Central memory CD8-positive, alpha-beta T cell (primary cell): ENCODE measurements at regions not wholly inside any gene's neighbourhood (a gene's known extent, or its start where the extent isn't known, plus 50 kb on each side); places are given as distances from the start of the nearest gene placed in this dataset.
"Not testable (repeated sequence)": the region's sequence is repeated elsewhere in the genome, so short reads cannot be mapped to it uniquely, and the experiment has no call there.

Experiments
- ATAC-seq: fragments of 150-1000 bp; cut with Tn5 transposase; replicated peaks from 2 replicates; pipeline ENCODE4 v1.10.0; 2022; ENCODE audit warnings: mild to moderate bottlenecking, moderate FRiP score, moderate number of reproducible peaks; ENCODE audit not compliant: poor library complexity, severe bottlenecking; ENCODE audit errors: extremely low read depth
- DNase-seq, 2 donors: peaks; one replicate each; pipeline ENCODE4 v3.0.0; 2021; ENCODE audit warnings: low spot score in 2 of 2
- H3K27ac Mint-ChIP-seq: one replicate; pipeline ENCODE4 v1.8.0; 2022; ENCODE audit warnings: low read depth, mild to moderate bottlenecking, moderate library complexity, mixed read lengths
- H3K27me3 Mint-ChIP-seq: one replicate; pipeline ENCODE4 v1.8.0; 2022; ENCODE audit warnings: mixed read lengths
- H3K36me3 Mint-ChIP-seq: one replicate; pipeline ENCODE4 v1.8.0; 2022; ENCODE audit warnings: mild to moderate bottlenecking, moderate library complexity, mixed read lengths; ENCODE audit not compliant: insufficient read depth
- H3K4me1 Mint-ChIP-seq: one replicate; pipeline ENCODE4 v1.8.0; 2022; ENCODE audit warnings: mixed read lengths
- H3K4me3 Mint-ChIP-seq: one replicate; pipeline ENCODE4 v1.8.0; 2022; ENCODE audit warnings: mild to moderate bottlenecking, moderate library complexity, mixed read lengths
- H3K9me3 Mint-ChIP-seq: one replicate; pipeline ENCODE4 v1.8.0; 2022; ENCODE audit warnings: mixed read lengths

GRCh38 chr13:78061806-78062205 is 143.2 kb upstream of the EDNRB start:
- no peaks in the 10 kb centered on the region for H3K4me1 Mint-ChIP-seq
- no peaks in the 10 kb centered on the region for H3K27me3 Mint-ChIP-seq
- no peak for DNase-seq
- H3K9me3 Mint-ChIP-seq = peaks cover under 1% of the 10 kb centered on the region
- no peak overlapping the region for H3K27ac Mint-ChIP-seq
- no peak overlapping the region for H3K4me3 Mint-ChIP-seq
- no peak for ATAC-seq
- no peaks in the 10 kb centered on the region for H3K36me3 Mint-ChIP-seq

DNA sequence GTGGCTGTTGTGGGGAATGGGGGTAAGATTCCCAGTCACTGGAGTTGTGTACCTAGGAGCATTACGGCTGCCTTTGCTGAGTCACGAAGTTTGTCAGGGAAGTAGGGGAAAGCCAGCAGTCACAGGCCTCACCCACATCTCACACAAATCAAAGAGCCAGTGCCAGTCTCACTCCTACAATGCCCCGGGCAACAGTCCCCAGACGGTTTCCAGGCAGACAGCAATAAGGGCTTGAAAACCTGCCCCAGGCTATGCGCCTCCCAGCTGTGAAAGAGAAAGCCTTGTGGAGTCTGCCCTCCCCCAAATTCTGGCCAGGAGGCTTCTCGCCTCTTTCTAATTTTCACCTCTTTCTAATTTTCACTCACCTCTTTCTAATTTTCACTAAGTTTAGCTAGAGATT is 142.3 kb upstream of the EDNRB start:
- no peak for ATAC-seq
- Mint-ChIP-seq H3K36me3 (peaks cover 2% of the 10 kb centered on the region), H3K27ac (no peak overlapping the region), H3K9me3 (peaks cover 7% of the 10 kb centered on the region), H3K27me3 (no peaks in the 10 kb centered on the region), H3K4me1 (no peaks in the 10 kb centered on the region), H3K4me3 (no peak overlapping the region)
- DNase-seq = no peak

DNA sequence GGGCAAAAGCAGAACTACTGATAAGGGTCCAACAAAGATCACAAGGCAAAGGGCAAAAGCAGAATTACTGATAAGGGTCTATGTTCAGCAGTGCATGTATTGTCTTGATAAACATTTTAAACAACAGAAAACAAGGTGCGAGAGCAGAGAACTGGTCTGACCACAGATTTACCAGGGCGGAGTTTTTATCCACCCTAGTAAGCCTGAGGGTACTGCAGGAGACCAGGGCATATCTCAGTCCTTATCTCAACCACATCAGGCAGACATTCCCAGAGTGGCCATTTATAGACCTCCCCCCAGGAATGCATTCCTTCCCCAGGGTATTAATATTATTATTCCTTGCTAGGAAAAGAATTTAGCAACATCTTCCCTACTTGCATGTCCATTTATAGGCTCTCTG is 138.2 kb upstream of the EDNRB start:
- not testable (repeated sequence) for H3K9me3 Mint-ChIP-seq, H3K4me1 Mint-ChIP-seq, H3K36me3 Mint-ChIP-seq, H3K27ac Mint-ChIP-seq, H3K4me3 Mint-ChIP-seq, ATAC-seq, DNase-seq
- peaks cover 18% of the 10 kb centered on the region for H3K27me3 Mint-ChIP-seq

DNA sequence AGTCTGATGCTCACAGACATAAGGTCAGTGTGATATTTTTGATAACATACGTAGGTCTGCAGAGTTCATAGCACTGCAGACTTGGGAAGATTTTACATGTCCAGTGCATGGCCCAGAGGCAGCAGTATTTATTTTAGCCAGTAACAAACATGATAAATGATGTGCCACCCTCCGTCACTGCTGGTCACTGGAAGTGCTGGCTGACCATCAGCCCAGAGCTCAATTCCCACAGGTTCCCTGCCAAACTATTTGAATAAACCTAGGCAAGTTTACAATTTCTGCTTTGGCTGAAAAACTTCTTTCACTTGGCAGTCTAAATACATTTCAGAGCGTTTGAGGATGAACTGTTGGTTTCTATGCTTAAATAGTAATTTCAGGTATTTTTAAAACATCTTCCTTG is 135.5 kb upstream of the EDNRB start:
- no peak for ATAC-seq
- Mint-ChIP-seq H3K36me3 (peaks cover 2% of the 10 kb centered on the region), H3K4me1 (no peaks in the 10 kb centered on the region), H3K9me3 (peaks cover 7% of the 10 kb centered on the region), H3K27me3 (peaks cover 20% of the 10 kb centered on the region), H3K27ac (no peak overlapping the region), H3K4me3 (no peak overlapping the region)
- no peak for DNase-seq

DNA sequence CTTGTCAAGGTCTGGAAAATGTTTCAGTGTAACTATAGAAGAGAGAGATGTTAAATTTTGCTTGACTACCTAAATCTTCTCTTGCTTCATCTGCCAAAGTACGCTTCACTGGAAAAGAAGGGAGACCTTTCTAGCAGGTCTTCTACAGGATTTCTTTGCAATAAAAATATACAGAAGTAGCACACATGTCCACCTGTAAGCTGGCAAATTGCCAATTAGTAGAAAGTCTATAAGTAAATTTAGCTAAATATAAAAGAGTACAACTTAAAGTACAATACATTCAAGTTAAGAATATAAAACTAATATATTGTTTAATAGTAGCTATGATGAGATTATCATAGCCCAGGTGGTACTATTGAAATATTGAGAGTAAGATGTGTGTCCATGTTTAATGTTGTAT is 128.5 kb upstream of the EDNRB start:
- Mint-ChIP-seq H3K36me3 (no peaks in the 10 kb centered on the region), H3K4me1 (no peaks in the 10 kb centered on the region), H3K4me3 (no peak overlapping the region), H3K9me3 (no peaks in the 10 kb centered on the region), H3K27me3 (peaks cover 13% of the 10 kb centered on the region), H3K27ac (no peak overlapping the region)
- ATAC-seq (no peak), DNase-seq (no peak)

GRCh38 chr13:78046331-78046730 is 127.7 kb upstream of the EDNRB start:
- no peaks in the 10 kb centered on the region for H3K9me3 Mint-ChIP-seq
- H3K36me3 Mint-ChIP-seq = no peaks in the 10 kb centered on the region
- no peak overlapping the region for H3K27ac Mint-ChIP-seq
- H3K27me3 Mint-ChIP-seq = peaks cover 15% of the 10 kb centered on the region
- no peak overlapping the region for H3K4me3 Mint-ChIP-seq
- DNase-seq = no peak
- no peaks in the 10 kb centered on the region for H3K4me1 Mint-ChIP-seq
- ATAC-seq = no peak

DNA sequence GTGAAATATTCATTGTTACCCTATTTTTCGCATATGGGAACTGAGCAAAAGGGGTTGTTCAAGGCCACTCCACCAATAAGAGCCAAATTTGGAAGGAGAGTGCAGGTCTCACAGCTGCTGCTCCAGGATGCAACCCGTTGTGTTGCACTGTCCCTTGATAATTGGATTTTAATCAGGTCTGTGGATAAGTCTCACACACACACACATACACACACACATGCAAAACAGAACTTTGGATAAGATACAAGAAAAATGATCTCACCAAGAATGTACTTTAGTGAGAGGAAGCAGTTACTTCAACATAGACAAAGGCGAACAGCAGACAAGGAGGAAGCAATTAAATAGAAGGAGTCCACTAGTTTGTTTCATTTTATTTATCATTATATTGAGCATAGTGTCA is 127.3 kb upstream of the EDNRB start:
- DNase-seq (no peak), ATAC-seq (no peak)
- Mint-ChIP-seq H3K9me3 (no peaks in the 10 kb centered on the region), H3K4me3 (no peak overlapping the region), H3K27me3 (peaks cover 20% of the 10 kb centered on the region), H3K27ac (no peak overlapping the region), H3K4me1 (no peaks in the 10 kb centered on the region), H3K36me3 (no peaks in the 10 kb centered on the region)

GRCh38 chr13:78041366-78041765 is 122.7 kb upstream of the EDNRB start:
- not testable (repeated sequence) for H3K4me3 Mint-ChIP-seq, H3K27ac Mint-ChIP-seq, H3K4me1 Mint-ChIP-seq, H3K36me3 Mint-ChIP-seq, DNase-seq, H3K9me3 Mint-ChIP-seq, ATAC-seq
- peaks cover 39% of the 10 kb centered on the region for H3K27me3 Mint-ChIP-seq

DNA sequence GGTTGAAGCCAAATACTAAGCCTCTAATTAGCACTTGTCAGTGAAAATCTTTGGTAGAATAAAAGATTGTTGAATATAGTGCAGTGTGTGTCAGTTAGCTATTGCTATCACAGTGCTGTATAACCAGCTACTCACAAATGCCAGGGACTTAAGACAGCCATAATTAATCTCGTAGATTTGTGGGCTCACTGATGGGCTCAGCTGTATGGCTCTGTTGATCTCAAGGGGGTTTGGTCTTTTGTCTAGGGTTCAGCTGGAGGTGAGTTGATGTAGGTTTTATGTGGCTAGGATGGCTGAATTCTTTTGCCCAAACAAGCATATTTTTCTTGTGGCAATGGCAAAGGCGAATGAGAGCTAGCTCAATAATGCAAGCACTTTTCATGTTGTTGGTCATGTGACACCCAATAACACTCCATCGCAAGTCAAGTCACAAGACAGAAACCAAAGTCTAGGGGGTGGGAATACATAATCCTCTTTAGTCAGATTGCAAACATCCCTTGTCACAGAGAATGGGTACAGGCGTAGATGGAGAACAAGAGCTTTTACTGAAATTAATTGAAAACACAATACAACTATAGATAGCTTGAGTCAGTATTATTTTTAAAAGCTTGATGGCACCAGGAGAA is 121.7 kb upstream of the EDNRB start:
- H3K4me3 Mint-ChIP-seq = no peak overlapping the region
- peaks cover 44% of the 10 kb centered on the region for H3K27me3 Mint-ChIP-seq
- no peaks in the 10 kb centered on the region for H3K36me3 Mint-ChIP-seq
- DNase-seq (no peak), ATAC-seq (no peak)
- no peak overlapping the region for H3K27ac Mint-ChIP-seq
- H3K4me1 Mint-ChIP-seq = peaks cover 6% of the 10 kb centered on the region
- no peaks in the 10 kb centered on the region for H3K9me3 Mint-ChIP-seq

DNA sequence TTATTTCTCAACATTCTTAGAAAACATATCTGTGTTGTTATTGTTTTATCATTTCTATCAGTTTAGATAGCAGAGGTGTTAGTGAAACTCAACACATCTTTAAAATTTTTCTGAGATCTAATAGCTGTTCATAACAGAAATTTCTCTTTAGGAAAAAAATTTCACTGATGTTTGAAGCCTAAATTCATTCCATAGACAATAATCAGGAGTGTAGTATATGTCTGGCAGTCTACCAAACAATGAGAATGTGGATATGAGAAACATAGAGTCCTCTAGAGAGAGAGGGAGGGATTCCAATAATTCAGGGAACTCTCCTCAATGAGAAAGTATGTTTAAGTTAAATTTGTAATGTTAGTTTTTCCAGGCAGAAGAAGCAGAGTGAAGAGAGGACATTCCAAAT is 118.2 kb upstream of the EDNRB start:
- Mint-ChIP-seq H3K9me3 (no peaks in the 10 kb centered on the region), H3K36me3 (no peaks in the 10 kb centered on the region), H3K4me1 (peaks cover 6% of the 10 kb centered on the region), H3K27ac (no peak overlapping the region), H3K4me3 (no peak overlapping the region), H3K27me3 (peaks cover 48% of the 10 kb centered on the region)
- DNase-seq (no peak), ATAC-seq (no peak)

GRCh38 chr13:78035500-78035899 is 116.9 kb upstream of the EDNRB start:
- Mint-ChIP-seq H3K4me3 (no peak overlapping the region), H3K36me3 (no peaks in the 10 kb centered on the region), H3K27ac (no peak overlapping the region), H3K27me3 (peaks cover 36% of the 10 kb centered on the region), H3K9me3 (no peaks in the 10 kb centered on the region), H3K4me1 (peaks cover 6% of the 10 kb centered on the region)
- ATAC-seq (no peak), DNase-seq (no peak)

DNA sequence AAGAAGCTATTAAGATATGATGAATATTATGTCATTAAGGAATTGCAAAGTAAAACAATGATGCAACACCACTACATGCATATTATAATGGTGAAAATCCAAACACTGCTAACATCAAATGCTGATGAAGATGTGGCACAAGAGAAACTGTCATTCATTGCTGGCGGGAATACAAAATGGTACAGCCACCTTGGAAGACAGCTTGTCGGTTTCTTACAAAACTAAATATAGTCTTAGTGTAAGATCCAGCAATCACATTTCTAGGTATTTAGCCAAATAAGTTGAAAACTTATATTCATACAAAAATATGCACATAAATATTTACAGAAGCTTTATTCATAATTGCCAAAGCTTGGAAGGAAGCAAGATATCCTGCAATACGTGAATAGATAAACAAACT is 114.9 kb upstream of the EDNRB start:
- DNase-seq = no peak
- H3K27me3 Mint-ChIP-seq = peaks cover 42% of the 10 kb centered on the region
- peaks cover 6% of the 10 kb centered on the region for H3K4me1 Mint-ChIP-seq
- no peaks in the 10 kb centered on the region for H3K9me3 Mint-ChIP-seq
- ATAC-seq = no peak
- H3K36me3 Mint-ChIP-seq = no peaks in the 10 kb centered on the region
- H3K4me3 Mint-ChIP-seq = no peak overlapping the region
- H3K27ac Mint-ChIP-seq = no peak overlapping the region

GRCh38 chr13:78032132-78032531 is 113.5 kb upstream of the EDNRB start:
- Mint-ChIP-seq H3K9me3 (no peaks in the 10 kb centered on the region), H3K27me3 (peaks cover 39% of the 10 kb centered on the region), H3K36me3 (no peaks in the 10 kb centered on the region), H3K4me1 (peaks cover 6% of the 10 kb centered on the region), H3K27ac (no peak overlapping the region), H3K4me3 (no peak overlapping the region)
- no peak for ATAC-seq
- no peak for DNase-seq
